ENCODE measurements at regions not wholly inside any gene's neighbourhood (a gene's known extent, or its start where the extent isn't known, plus 50 kb on each side); places are given as distances from the start of the nearest gene placed in this dataset.

- Histone ChIP-seq H3K27me3 (ENCODE audit: control insufficient read depth, insufficient read depth, low read length) (no peaks in the 10 kb centered on the region), H3K4me1 (ENCODE audit: control insufficient read depth, extremely low read depth, insufficient read depth, low read length) (no peaks in the 10 kb centered on the region), H3K4me3 (replicated peaks in 1 of 4; ENCODE audit: control extremely low read depth in 1 of 4, insufficient read depth in 1 of 4, low read depth in 3 of 4, low read length in 4 of 4) (no peak overlapping the region), H3K27ac (ENCODE audit: insufficient read depth, low read length) (no peak overlapping the region), H3K79me2 (ENCODE audit: control insufficient read depth, insufficient read depth, low read length) (no peaks in the 10 kb centered on the region), H3K9ac (ENCODE audit: insufficient read depth, low read length) (no peak overlapping the region), H3K9me3 (ENCODE audit: control insufficient read depth, insufficient read depth, low read depth, low read length) (no peaks in the 10 kb centered on the region), H3K36me3 (ENCODE audit: control insufficient read depth, insufficient read depth, low read length) (no peaks in the 10 kb centered on the region), H3K4me2 (ENCODE audit: extremely low read depth, insufficient read depth, low read length) (no peak overlapping the region), H2AFZ (ENCODE audit: low read length) (no peak overlapping the region), H4K20me1 (ENCODE audit: control insufficient read depth, extremely low read depth, insufficient read depth, low read length) (no peaks in the 10 kb centered on the region)
- peak in 1 of 2 donors; percentile 6 for DNase-seq (ENCODE audit: low read depth in 2 of 2)
- no peak for TF ChIP-seq CTCF (conservative IDR thresholded peaks at IDR 0.05 in 1 of 2, IDR thresholded peaks at IDR 0.05 in 1 of 2; ENCODE audit: low read depth in 1 of 2, low read length in 2 of 2)
- TF ChIP-seq EZH2 (IDR thresholded peaks at IDR 0.05; ENCODE audit: low read length, missing control alignments), result no peak
Observed at GRCh38 chr15:35784745-35785144, 238.8 kb upstream of the DPH6 start.

GRCh38 chr15:35810007-35810406, 264.0 kb upstream of the DPH6 start:
- H2AFZ ChIP-seq (ENCODE audit: low read length), result no peak overlapping the region
- no peaks in the 10 kb centered on the region for H3K36me3 ChIP-seq (ENCODE audit: control insufficient read depth, insufficient read depth, low read length)
- no peak overlapping the region for H3K27ac ChIP-seq (ENCODE audit: insufficient read depth, low read length)
- no peaks in the 10 kb centered on the region for H4K20me1 ChIP-seq (ENCODE audit: control insufficient read depth, extremely low read depth, insufficient read depth, low read length)
- H3K4me2 ChIP-seq (ENCODE audit: extremely low read depth, insufficient read depth, low read length), result no peak overlapping the region
- TF ChIP-seq CTCF (conservative IDR thresholded peaks at IDR 0.05 in 1 of 2, IDR thresholded peaks at IDR 0.05 in 1 of 2; ENCODE audit: low read depth in 1 of 2, low read length in 2 of 2), result no peak
- TF ChIP-seq EZH2 (IDR thresholded peaks at IDR 0.05; ENCODE audit: low read length, missing control alignments), result no peak
- DNase-seq (ENCODE audit: low read depth in 2 of 2), result no peak
- no peaks in the 10 kb centered on the region for H3K79me2 ChIP-seq (ENCODE audit: control insufficient read depth, insufficient read depth, low read length)
- no peaks in the 10 kb centered on the region for H3K27me3 ChIP-seq (ENCODE audit: control insufficient read depth, insufficient read depth, low read length)
- no peak overlapping the region for H3K4me3 ChIP-seq (replicated peaks in 1 of 4; ENCODE audit: control extremely low read depth in 1 of 4, insufficient read depth in 1 of 4, low read depth in 3 of 4, low read length in 4 of 4)
- H3K9ac ChIP-seq (ENCODE audit: insufficient read depth, low read length), result no peak overlapping the region
- H3K9me3 ChIP-seq (ENCODE audit: control insufficient read depth, insufficient read depth, low read depth, low read length), result no peaks in the 10 kb centered on the region
- H3K4me1 ChIP-seq (ENCODE audit: control insufficient read depth, extremely low read depth, insufficient read depth, low read length), result no peaks in the 10 kb centered on the region

GRCh38 chr15:35813573-35813972, 267.6 kb upstream of the DPH6 start:
- Histone ChIP-seq H4K20me1 (ENCODE audit: control insufficient read depth, extremely low read depth, insufficient read depth, low read length) (no peaks in the 10 kb centered on the region), H3K4me1 (ENCODE audit: control insufficient read depth, extremely low read depth, insufficient read depth, low read length) (no peaks in the 10 kb centered on the region), H3K4me2 (ENCODE audit: extremely low read depth, insufficient read depth, low read length) (no peak overlapping the region), H2AFZ (ENCODE audit: low read length) (no peak overlapping the region), H3K9ac (ENCODE audit: insufficient read depth, low read length) (no peak overlapping the region), H3K9me3 (ENCODE audit: control insufficient read depth, insufficient read depth, low read depth, low read length) (no peaks in the 10 kb centered on the region), H3K4me3 (replicated peaks in 1 of 4; ENCODE audit: control extremely low read depth in 1 of 4, insufficient read depth in 1 of 4, low read depth in 3 of 4, low read length in 4 of 4) (no peak overlapping the region), H3K36me3 (ENCODE audit: control insufficient read depth, insufficient read depth, low read length) (no peaks in the 10 kb centered on the region), H3K27ac (ENCODE audit: insufficient read depth, low read length) (no peak overlapping the region), H3K79me2 (ENCODE audit: control insufficient read depth, insufficient read depth, low read length) (no peaks in the 10 kb centered on the region), H3K27me3 (ENCODE audit: control insufficient read depth, insufficient read depth, low read length) (no peaks in the 10 kb centered on the region)
- TF ChIP-seq CTCF (conservative IDR thresholded peaks at IDR 0.05 in 1 of 2, IDR thresholded peaks at IDR 0.05 in 1 of 2; ENCODE audit: low read depth in 1 of 2, low read length in 2 of 2), result no peak
- TF ChIP-seq EZH2 (IDR thresholded peaks at IDR 0.05; ENCODE audit: low read length, missing control alignments), result no peak
- no peak for DNase-seq (ENCODE audit: low read depth in 2 of 2)
